B cell (primary cell): ENCODE measurements at regions not wholly inside any gene's neighbourhood (a gene's known extent, or its start where the extent isn't known, plus 50 kb on each side); places are given as distances from the start of the nearest gene placed in this dataset.

ENCODE experiments used
- ATAC-seq: fragments of 200-7000 bp; cut with Tn5 transposase; one replicate; pipeline ENCODE4 v1.10.0; 2021; ENCODE audit warnings: low read depth, mild to moderate bottlenecking, moderate number of reproducible peaks, moderate library complexity
- CTCF ChIA-PET: fragments of 350-600 bp; sonication (Branson Sonifier 250); formaldehyde crosslinking; loops from one replicate; lab custom pipeline; 2021; ENCODE audit warnings: antibody characterized with exemption, inconsistent platforms; lab: Charles Lee
- POLR2A ChIA-PET: fragments of 350-600 bp; sonication (Branson Sonifier 250); formaldehyde crosslinking; loops from one replicate; lab custom pipeline; 2021; ENCODE audit warnings: antibody characterized with exemption; lab: Charles Lee
- DNase-seq: peaks from one replicate; pipeline ENCODE4 v3.0.0; 2013
- H2AFZ ChIP-seq: 2 replicates; pipeline ENCODE4 v1.6.1; 2012; ENCODE audit warnings: mild to moderate bottlenecking, low read depth, low read length; ENCODE audit not compliant: insufficient read depth, poor library complexity, severe bottlenecking
- H3K27ac ChIP-seq, 2 donors: 1 replicate in 1 of 2; 2 replicates in 1 of 2; pipeline ENCODE4 v1.5.1; 2012 to 2013; ENCODE audit warnings: low read length in 2 of 2, mild to moderate bottlenecking in 2 of 2, moderate library complexity in 1 of 2
- H3K27me3 ChIP-seq, 4 experiments: fragments of 200-600 bp in 1 of 4; sonication (generic) in 1 of 4; replicated peaks in 1 of 4; 1 replicate in 2 of 4; 2 replicates in 2 of 4; pipeline versions ENCODE4 v1.6.1 to v1.7.0; 2013 to 2016; ENCODE audit warnings: low read length in 3 of 4, mild to moderate bottlenecking in 2 of 4, mixed read lengths in 1 of 4, moderate library complexity in 1 of 4; ENCODE audit not compliant: insufficient read depth in 4 of 4, control insufficient read depth in 3 of 4; ENCODE audit errors: control extremely low read depth in 1 of 4
- H3K36me3 ChIP-seq, 2 experiments: replicated peaks in 1 of 2; 1 replicate in 1 of 2; 2 replicates in 1 of 2; pipeline versions ENCODE4 v1.6.1 to v1.7.1; 2013; ENCODE audit warnings: low read length in 1 of 2; ENCODE audit not compliant: insufficient read depth in 2 of 2, control insufficient read depth in 1 of 2; ENCODE audit errors: control extremely low read depth in 1 of 2, extremely low read depth in 1 of 2
- H3K4me1 ChIP-seq, 2 donors: fragments of 200-600 bp in 1 of 2; sonication (generic) in 1 of 2; 1 replicate in 1 of 2; 2 replicates in 1 of 2; pipeline versions ENCODE4 v1.5.1 to v1.6.1; 2013 to 2017; ENCODE audit warnings: low read length in 2 of 2; ENCODE audit not compliant: control insufficient read depth in 2 of 2, insufficient read depth in 2 of 2
- H3K4me2 ChIP-seq: replicated peaks from 2 replicates; pipeline ENCODE3; 2012; ENCODE audit warnings: mild to moderate bottlenecking, low read depth, low read length; ENCODE audit not compliant: poor library complexity, severe bottlenecking
- H3K4me3 ChIP-seq, 5 experiments: fragments of 200-600 bp in 1 of 5; sonication (generic) in 1 of 5; 1 replicate in 3 of 5; 2 replicates in 2 of 5; pipeline versions ENCODE4 v1.5.1 to v1.7.0; 2011 to 2016; ENCODE audit warnings: low read length in 4 of 5, mild to moderate bottlenecking in 4 of 5, low read depth in 2 of 5, control low read depth in 1 of 5, moderate library complexity in 1 of 5; ENCODE audit not compliant: insufficient read depth in 1 of 5; ENCODE audit errors: control extremely low read depth in 1 of 5, extremely low read depth in 1 of 5
- H3K79me2 ChIP-seq: fragments of 200-600 bp; sonication (generic); one replicate; pipeline ENCODE4 v1.6.0; 2016; ENCODE audit warnings: low read length; ENCODE audit not compliant: control insufficient read depth, insufficient read depth
- H3K9ac ChIP-seq: fragments of 200-600 bp; sonication (generic); 2 replicates; pipeline ENCODE4 v1.6.1; 2017; ENCODE audit warnings: mild to moderate bottlenecking, low read length, moderate library complexity
- H3K9me3 ChIP-seq, 3 donors: one replicate each; pipeline versions ENCODE4 v1.6.1 to v1.7.1; 2013; ENCODE audit warnings: low read length in 2 of 3; ENCODE audit not compliant: control insufficient read depth in 2 of 3, insufficient read depth in 1 of 3; ENCODE audit errors: control extremely low read depth in 1 of 3
- H4K20me1 ChIP-seq: 2 replicates; pipeline ENCODE4 v1.6.0; 2012; ENCODE audit warnings: mild to moderate bottlenecking, low read length; ENCODE audit not compliant: insufficient read depth, control insufficient read depth, poor library complexity, severe bottlenecking
- H3K27ac Mint-ChIP-seq: one replicate; pipeline ENCODE4 v1.8.0; 2021; ENCODE audit warnings: mixed read lengths
- H3K27me3 Mint-ChIP-seq: one replicate; pipeline ENCODE4 v1.8.0; 2021; ENCODE audit warnings: mixed read lengths
- H3K4me1 Mint-ChIP-seq: one replicate; pipeline ENCODE4 v1.8.0; 2021; ENCODE audit warnings: mixed read lengths
- H3K4me3 Mint-ChIP-seq: one replicate; pipeline ENCODE4 v1.8.0; 2021; ENCODE audit warnings: mixed read lengths
- H3K9me3 Mint-ChIP-seq: one replicate; pipeline ENCODE4 v1.8.0; 2022; ENCODE audit warnings: mixed read lengths; ENCODE audit not compliant: insufficient read depth
- EZH2 ChIP-seq: IDR thresholded peaks from 2 replicates; pipeline ENCODE4 v1.6.1; 2012; ENCODE audit warnings: borderline replicate concordance, low read depth, mild to moderate bottlenecking, moderate library complexity, low read length; ENCODE audit not compliant: insufficient read depth, poor library complexity, severe bottlenecking
- WGBS: methylation state at CpG from one replicate; pipeline ENCODE4 v1.1.5; 2013; ENCODE audit warnings: missing lambda C conversion rate; ENCODE audit not compliant: insufficient coverage; 5-methylcytosine and 5-hydroxymethylcytosine counted together
- intact Hi-C: fragments of 100-400 bp; cut with micrococcal nuclease; formaldehyde crosslinking; loops from one replicate; pipeline ENCODE4 v1.10.0; 2022
- TF ChIP-seq, protein P1 (sequence below): fragments of 200-600 bp; IDR thresholded peaks from one replicate; pipeline ENCODE4 v1.8.0; 2022; ENCODE audit warnings: antibody characterized with exemption, mild to moderate bottlenecking

DNA sequence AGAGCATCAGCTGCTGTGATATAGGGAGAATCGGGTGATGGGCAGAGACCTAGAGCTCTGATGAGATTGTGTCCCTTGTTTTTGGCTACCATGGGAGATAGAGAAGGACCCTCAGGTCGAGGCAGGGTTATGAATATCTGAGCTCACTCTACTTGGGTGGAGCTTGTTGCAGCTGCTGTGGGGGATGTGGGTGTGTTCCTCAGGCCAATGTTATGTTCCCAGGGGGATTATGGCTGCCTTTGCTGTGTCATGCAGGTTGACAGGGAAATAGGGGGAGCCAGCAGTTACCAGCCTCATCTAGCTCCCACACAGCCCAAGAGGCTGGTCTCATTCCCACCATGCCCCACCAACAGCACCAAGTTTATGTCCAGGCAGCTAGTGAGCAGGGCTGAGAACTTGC lies 131.5 kb downstream of the TRIM42 start:
- H3K4me1 Mint-ChIP-seq, result peaks cover 14% of the 10 kb centered on the region
- no peak overlapping the region for H3K27ac Mint-ChIP-seq
- Histone ChIP-seq H2AFZ (no peak overlapping the region), H3K36me3 (no peaks in the 10 kb centered on the region), H3K4me3 (no peak overlapping the region), H4K20me1 (no peaks in the 10 kb centered on the region), H3K4me2 (no peak overlapping the region), H3K79me2 (no peaks in the 10 kb centered on the region), H3K9me3 (peaks cover 0 to 6% (median 3%) of the 10 kb centered on the region in 3 donors), H3K27ac (no peak overlapping the region), H3K4me1 (peaks cover 6 to 11% of the 10 kb centered on the region in 2 donors), H3K9ac (no peak overlapping the region), H3K27me3 (peaks cover 0 to 8% (median 0%) of the 10 kb centered on the region in 4 experiments)
- ChIA-PET CTCF (no interaction called here), POLR2A (no interaction called here)
- 50% methylated on average over 2 of the region's 2 CpGs for WGBS
- ATAC-seq (no peak), DNase-seq (peak; percentile 16)
- peaks cover 3% of the 10 kb centered on the region for H3K9me3 Mint-ChIP-seq
- intact Hi-C loops, result no loop called here
- H3K27me3 Mint-ChIP-seq, result peaks cover 20% of the 10 kb centered on the region
- TF ChIP-seq EZH2, result no peak
- TF ChIP-seq, protein P1, sequence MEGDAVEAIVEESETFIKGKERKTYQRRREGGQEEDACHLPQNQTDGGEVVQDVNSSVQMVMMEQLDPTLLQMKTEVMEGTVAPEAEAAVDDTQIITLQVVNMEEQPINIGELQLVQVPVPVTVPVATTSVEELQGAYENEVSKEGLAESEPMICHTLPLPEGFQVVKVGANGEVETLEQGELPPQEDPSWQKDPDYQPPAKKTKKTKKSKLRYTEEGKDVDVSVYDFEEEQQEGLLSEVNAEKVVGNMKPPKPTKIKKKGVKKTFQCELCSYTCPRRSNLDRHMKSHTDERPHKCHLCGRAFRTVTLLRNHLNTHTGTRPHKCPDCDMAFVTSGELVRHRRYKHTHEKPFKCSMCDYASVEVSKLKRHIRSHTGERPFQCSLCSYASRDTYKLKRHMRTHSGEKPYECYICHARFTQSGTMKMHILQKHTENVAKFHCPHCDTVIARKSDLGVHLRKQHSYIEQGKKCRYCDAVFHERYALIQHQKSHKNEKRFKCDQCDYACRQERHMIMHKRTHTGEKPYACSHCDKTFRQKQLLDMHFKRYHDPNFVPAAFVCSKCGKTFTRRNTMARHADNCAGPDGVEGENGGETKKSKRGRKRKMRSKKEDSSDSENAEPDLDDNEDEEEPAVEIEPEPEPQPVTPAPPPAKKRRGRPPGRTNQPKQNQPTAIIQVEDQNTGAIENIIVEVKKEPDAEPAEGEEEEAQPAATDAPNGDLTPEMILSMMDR, result no peak
- H3K4me3 Mint-ChIP-seq, result no peak overlapping the region

DNA sequence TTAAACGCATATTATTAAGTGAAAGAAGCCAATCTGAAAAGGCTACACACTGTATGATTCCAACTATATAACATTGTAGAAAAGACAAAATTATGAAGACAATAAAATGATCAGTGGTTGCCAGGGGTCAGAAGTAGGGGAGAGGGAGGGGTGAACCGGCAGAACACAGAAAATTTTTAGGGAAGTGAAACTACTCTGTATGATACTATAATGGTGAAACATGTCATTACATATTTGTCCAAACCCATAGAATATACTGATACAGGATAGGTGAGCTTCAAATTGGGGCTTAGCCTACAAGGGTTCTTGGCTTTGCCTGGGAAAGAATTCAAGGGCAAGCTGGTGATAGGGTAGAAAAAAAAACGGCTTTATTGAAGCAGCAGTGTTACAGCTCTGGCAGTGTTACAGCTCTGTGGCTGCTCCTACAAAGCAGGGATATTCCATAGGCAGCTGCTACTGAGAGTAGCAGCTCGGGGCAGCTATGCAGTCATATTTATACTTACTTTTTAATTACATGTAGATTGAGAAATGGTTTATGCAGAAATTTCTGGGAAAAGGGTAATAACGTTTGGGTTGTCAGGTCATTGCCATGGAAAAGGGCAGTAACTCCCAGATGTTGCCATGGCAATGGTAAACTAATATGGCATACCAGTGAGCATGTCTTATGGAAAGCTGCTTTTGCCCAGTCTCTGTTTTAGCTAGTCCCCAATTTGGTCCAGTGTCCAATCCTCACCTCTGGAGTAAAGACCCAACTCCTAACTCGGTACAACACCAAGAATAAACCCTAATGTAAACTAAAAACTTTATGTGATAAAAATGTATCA lies 125.1 kb upstream of the SLC25A36 start:
- no peak overlapping the region for H2AFZ ChIP-seq
- H3K9me3 ChIP-seq, result peaks cover 0 to 11% (median 3%) of the 10 kb centered on the region in 3 donors
- intact Hi-C loops, result no loop called here
- 51% methylated on average over 2 of the region's 6 CpGs for WGBS
- H3K27me3 Mint-ChIP-seq, result peaks cover 10% of the 10 kb centered on the region
- no peaks in the 10 kb centered on the region for H3K9me3 Mint-ChIP-seq
- peak overlapping the region; percentile 33 for H3K27ac Mint-ChIP-seq
- peaks cover 21% of the 10 kb centered on the region for H3K4me1 Mint-ChIP-seq
- H3K27ac ChIP-seq, result no peak overlapping the region
- POLR2A ChIA-PET, result no interaction called here
- ATAC-seq (peak; percentile 92), DNase-seq (peak; percentile 63)
- H4K20me1 ChIP-seq, result no peaks in the 10 kb centered on the region
- H3K4me3 ChIP-seq, result no peak overlapping the region
- no peak for TF ChIP-seq EZH2
- TF ChIP-seq, protein P1, result no peak
- peaks cover 10 to 13% of the 10 kb centered on the region in 2 donors for H3K4me1 ChIP-seq
- H3K4me2 ChIP-seq, result peak overlapping the region; percentile 27
- H3K36me3 ChIP-seq, result no peaks in the 10 kb centered on the region
- H3K9ac ChIP-seq, result no peak overlapping the region
- H3K4me3 Mint-ChIP-seq, result peak overlapping the region; percentile 17
- H3K79me2 ChIP-seq, result no peaks in the 10 kb centered on the region
- CTCF ChIA-PET, result no interaction called here
- no peaks in the 10 kb centered on the region for H3K27me3 ChIP-seq
